Esophagus squamous epithelium (tissue), 5 donors: ENCODE measurements at regions not wholly inside any gene's neighbourhood (a gene's known extent, or its start where the extent isn't known, plus 50 kb on each side); places are given as distances from the start of the nearest gene placed in this dataset.

Source experiments
- DNase-seq: peaks from one replicate; lab custom pipeline; 2025; lab: John Stamatoyannopoulos, UW
- H3K27ac ChIP-seq, 4 donors: fragments of 200-600 bp; sonication (generic); one replicate each; pipeline ENCODE4 v1.5.1; 2016 to 2019; ENCODE audit warnings: mild to moderate bottlenecking in 1 of 4
- H3K27me3 ChIP-seq, 4 donors: fragments of 200-600 bp; sonication (generic); 1 replicate in 3 of 4; 2 replicates in 1 of 4; pipeline versions ENCODE4 v1.5.1 to v1.6.0; 2017 to 2021; ENCODE audit warnings: antibody characterized with exemption in 1 of 4
- H3K36me3 ChIP-seq, 3 donors: fragments of 200-600 bp; sonication (generic); one replicate each; pipeline ENCODE4 v1.5.1; 2016 to 2019
- H3K4me1 ChIP-seq, 3 donors: fragments of 200-600 bp; sonication (generic); one replicate each; pipeline ENCODE4 v1.5.1; 2017 to 2019
- H3K4me3 ChIP-seq, 4 donors: fragments of 200-600 bp; sonication (generic); 1 replicate in 3 of 4; 2 replicates in 1 of 4; pipeline ENCODE4 v1.5.1; 2016 to 2019; ENCODE audit warnings: mild to moderate bottlenecking in 2 of 4, moderate library complexity in 1 of 4
- H3K9me3 ChIP-seq, 3 donors: fragments of 200-600 bp; sonication (generic); one replicate each; pipeline ENCODE4 v1.5.1; 2016 to 2019
- POLR2A ChIP-seq, 4 donors: fragments of 450-650 bp; IDR thresholded peaks; one replicate each; pipeline ENCODE4 v1.6.1; 2017; ENCODE audit warnings: antibody characterized with exemption in 4 of 4, mild to moderate bottlenecking in 4 of 4, moderate library complexity in 3 of 4
- WGBS, 2 donors: methylation state at CpG; one replicate each; pipeline ENCODE4 v1.1.5; 2018; 5-methylcytosine and 5-hydroxymethylcytosine counted together
- intact Hi-C: fragments of 100-400 bp; cut with DNase I; formaldehyde crosslinking; loops from one replicate; pipeline ENCODE4 v1.15.0; 2022
- TF ChIP-seq, protein P1 (sequence below), 6 experiments: fragments of 450-650 bp in 4 of 6; fragments of 200-600 bp in 2 of 6; sonication (generic) in 2 of 6; IDR thresholded peaks; one replicate each; pipeline ENCODE4 v1.5.1; 2016 to 2019; ENCODE audit warnings: antibody characterized with exemption in 6 of 6, mild to moderate bottlenecking in 4 of 6, moderate library complexity in 4 of 6
- donor health status: DM: yes; HTN: yes; CAD: no.

DNA sequence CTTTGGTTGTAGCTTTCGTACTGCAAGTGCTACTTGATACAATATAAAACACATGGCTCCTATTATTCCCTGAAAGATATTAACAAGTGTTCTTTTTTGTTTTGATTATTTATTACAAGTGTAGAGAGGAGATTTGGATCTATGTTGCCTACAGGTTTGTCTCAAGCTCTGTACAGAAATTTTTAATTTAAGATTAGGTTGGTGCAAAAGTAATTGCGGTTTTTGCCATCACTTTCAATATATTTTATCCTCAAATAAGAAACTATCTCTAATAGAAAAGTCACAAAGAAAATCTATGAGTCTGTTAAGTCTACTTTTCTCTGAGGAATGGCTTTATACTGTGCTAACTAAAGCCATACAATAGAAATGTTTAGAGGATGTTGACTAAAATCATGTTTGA, 1086.1 kb downstream of the GRM8 start:
- 61 to 70% methylated on average over 2 of the region's 2 CpGs for WGBS, 2 donors
- intact Hi-C loops = no loop called here

DNA sequence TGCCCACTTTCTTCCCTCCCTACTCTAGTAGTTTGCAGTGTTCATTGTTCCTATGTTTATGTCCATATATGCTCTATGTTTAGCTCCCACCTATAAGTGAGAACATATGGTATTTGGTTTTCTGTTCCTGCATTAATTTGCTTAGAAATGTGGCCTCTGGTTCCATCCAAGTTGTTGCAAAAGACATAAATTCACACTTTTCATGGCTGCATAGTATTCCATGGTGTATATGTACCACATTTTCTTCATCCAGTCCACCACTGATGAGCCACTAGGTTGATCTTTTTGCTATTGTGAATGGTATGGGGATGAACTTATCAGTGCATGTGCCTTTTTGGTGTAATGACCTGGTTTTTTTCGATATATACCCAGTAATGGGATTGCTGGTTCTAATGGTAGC, 1089.1 kb downstream of the GRM8 start:
- no peak for DNase-seq
- TF ChIP-seq POLR2A (IDR thresholded peaks at IDR 0.05) = no peak
- TF ChIP-seq, protein P1, sequence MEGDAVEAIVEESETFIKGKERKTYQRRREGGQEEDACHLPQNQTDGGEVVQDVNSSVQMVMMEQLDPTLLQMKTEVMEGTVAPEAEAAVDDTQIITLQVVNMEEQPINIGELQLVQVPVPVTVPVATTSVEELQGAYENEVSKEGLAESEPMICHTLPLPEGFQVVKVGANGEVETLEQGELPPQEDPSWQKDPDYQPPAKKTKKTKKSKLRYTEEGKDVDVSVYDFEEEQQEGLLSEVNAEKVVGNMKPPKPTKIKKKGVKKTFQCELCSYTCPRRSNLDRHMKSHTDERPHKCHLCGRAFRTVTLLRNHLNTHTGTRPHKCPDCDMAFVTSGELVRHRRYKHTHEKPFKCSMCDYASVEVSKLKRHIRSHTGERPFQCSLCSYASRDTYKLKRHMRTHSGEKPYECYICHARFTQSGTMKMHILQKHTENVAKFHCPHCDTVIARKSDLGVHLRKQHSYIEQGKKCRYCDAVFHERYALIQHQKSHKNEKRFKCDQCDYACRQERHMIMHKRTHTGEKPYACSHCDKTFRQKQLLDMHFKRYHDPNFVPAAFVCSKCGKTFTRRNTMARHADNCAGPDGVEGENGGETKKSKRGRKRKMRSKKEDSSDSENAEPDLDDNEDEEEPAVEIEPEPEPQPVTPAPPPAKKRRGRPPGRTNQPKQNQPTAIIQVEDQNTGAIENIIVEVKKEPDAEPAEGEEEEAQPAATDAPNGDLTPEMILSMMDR (IDR thresholded peaks at IDR 0.05) = no peak
- no peaks in the 10 kb centered on the region for H3K4me1 ChIP-seq
- 27 to 32% methylated on average over 1 of the region's 1 CpG for WGBS, 2 donors
- H3K27me3 ChIP-seq = no peaks in the 10 kb centered on the region
- no peaks in the 10 kb centered on the region for H3K36me3 ChIP-seq
- no peak overlapping the region for H3K27ac ChIP-seq
- intact Hi-C loops = no loop called here
- H3K4me3 ChIP-seq = no peak overlapping the region
- H3K9me3 ChIP-seq = no peaks in the 10 kb centered on the region

More for the DNA sequence above, 1086.1 kb downstream of the GRM8 start:
- no peaks in the 10 kb centered on the region for H3K36me3 ChIP-seq
- no peaks in the 10 kb centered on the region for H3K4me1 ChIP-seq
- no peak for DNase-seq
- no peak overlapping the region for H3K27ac ChIP-seq
- H3K9me3 ChIP-seq = no peaks in the 10 kb centered on the region
- no peaks in the 10 kb centered on the region for H3K27me3 ChIP-seq
- TF ChIP-seq, protein P1 (IDR thresholded peaks at IDR 0.05) = no peak
- TF ChIP-seq POLR2A (IDR thresholded peaks at IDR 0.05) = no peak
- H3K4me3 ChIP-seq = no peak overlapping the region

DNA sequence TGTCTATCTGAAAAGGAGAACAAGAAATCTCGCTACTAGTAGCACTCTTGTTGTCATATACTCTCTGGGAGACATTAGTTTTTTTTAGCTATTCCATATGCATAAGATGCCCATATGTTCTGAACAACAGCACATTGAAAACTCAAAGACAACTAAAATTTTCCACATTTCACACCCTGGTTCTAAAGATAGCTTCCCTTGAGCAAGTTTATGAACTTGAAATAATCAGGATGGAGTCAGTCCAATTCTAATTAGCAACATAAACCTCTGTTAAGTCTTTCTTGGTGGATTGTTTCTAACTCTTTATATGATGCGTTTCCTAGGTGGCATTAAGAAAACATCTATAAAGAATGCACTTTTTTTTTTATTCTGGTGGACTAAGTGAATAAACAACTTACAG, 1095.3 kb downstream of the GRM8 start:
- H3K27me3 ChIP-seq = no peaks in the 10 kb centered on the region
- 46 to 58% methylated on average over 2 of the region's 2 CpGs for WGBS, 2 donors
- no peaks in the 10 kb centered on the region for H3K9me3 ChIP-seq
- H3K4me3 ChIP-seq = no peak overlapping the region
- no peak for DNase-seq
- no peaks in the 10 kb centered on the region for H3K36me3 ChIP-seq
- TF ChIP-seq, protein P1 (IDR thresholded peaks at IDR 0.05) = no peak
- no peak for TF ChIP-seq POLR2A (IDR thresholded peaks at IDR 0.05)
- intact Hi-C loops = no loop called here
- H3K4me1 ChIP-seq = no peaks in the 10 kb centered on the region
- H3K27ac ChIP-seq = no peak overlapping the region

DNA sequence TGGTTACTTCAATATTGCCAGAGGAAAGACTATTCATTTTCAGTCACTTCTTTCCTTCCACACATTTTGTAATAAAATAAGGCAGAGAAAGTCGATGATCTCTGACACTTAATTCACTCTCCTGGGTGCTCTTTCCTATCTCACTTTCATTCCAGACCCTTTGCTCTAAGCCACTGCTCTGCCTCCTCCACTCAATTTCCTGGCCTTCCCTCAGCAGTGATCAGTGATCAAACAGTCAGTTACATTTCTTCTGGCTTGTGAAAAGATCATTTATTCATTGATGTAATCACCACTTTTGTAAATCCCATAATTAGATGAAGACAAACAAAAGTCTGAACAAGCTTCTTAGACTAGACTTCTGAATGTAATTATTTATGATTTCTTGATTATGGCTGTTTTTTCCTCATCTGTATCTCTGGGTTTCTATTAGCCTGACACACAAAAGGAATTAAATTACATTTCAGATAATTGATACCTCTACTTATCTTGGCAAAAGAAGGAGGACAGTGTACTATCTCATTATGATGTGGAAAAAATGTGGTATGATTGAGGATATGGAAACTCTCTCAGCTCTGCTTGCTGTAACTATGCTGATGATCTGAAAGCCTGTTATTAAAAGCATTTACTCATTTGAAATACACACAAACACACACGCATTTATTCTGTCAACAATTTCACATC, 1102.3 kb downstream of the GRM8 start:
- H3K36me3 ChIP-seq = no peaks in the 10 kb centered on the region
- TF ChIP-seq POLR2A (IDR thresholded peaks at IDR 0.05) = no peak
- 52 to 53% methylated on average over 2 of the region's 2 CpGs for WGBS, 2 donors
- no peaks in the 10 kb centered on the region for H3K9me3 ChIP-seq
- H3K4me3 ChIP-seq = no peak overlapping the region
- intact Hi-C loops = no loop called here
- H3K4me1 ChIP-seq = no peaks in the 10 kb centered on the region
- no peaks in the 10 kb centered on the region for H3K27me3 ChIP-seq
- no peak for DNase-seq
- H3K27ac ChIP-seq = no peak overlapping the region

DNA sequence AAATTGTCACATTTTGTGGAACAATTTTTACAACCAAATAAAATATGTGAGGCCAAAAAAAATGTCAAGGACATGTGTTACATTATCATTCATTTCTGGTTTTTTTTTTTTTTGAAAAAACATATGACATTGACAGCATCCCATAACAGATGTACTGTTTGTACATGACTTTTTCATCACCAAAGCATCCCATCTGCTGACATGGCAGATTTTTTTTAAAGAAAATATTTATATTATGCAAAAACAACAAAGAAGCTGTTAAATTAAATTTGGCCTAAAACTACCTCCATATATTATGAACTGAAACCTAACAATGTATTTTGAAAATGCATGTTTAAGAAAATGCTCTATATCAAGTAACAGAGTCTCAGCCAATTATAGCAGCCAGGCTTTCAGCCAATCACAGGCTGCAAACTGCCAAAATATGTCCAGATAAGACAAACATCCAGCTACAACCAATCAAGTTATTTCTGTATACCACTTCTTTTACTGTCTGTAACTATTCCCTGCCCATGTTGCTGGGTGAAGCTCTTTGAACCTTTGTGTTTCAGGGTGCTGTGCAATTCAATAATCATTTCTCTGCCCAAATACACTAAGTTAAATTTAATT, 1111.8 kb downstream of the GRM8 start:
- TF ChIP-seq POLR2A (IDR thresholded peaks at IDR 0.05) = no peak
- TF ChIP-seq, protein P1 (IDR thresholded peaks at IDR 0.05) = no peak
- Histone ChIP-seq H3K27me3 (no peaks in the 10 kb centered on the region), H3K4me3 (no peak overlapping the region), H3K9me3 (no peaks in the 10 kb centered on the region), H3K4me1 (no peaks in the 10 kb centered on the region), H3K27ac (no peak overlapping the region), H3K36me3 (no peaks in the 10 kb centered on the region)
- intact Hi-C loops = no loop called here
- DNase-seq = no peak
